NCI-H226 (cell line): ENCODE measurements at regions not wholly inside any gene's neighbourhood (a gene's known extent, or its start where the extent isn't known, plus 50 kb on each side); places are given as distances from the start of the nearest gene placed in this dataset.
A peak's percentile ranks its signal among the peaks of the same experiment; 100 is the strongest.

Experiments used
- DNase-seq: peaks from one replicate; pipeline ENCODE4 v3.0.0-alpha.2; 2015

- DNase-seq, result no peak
Observed at GRCh38 chr3:54071601-54072000, 50.8 kb upstream of the CACNA2D3 start.

- no peak for DNase-seq
Observed at GRCh38 chr3:54069961-54070360, 52.4 kb upstream of the CACNA2D3 start.

GRCh38 chr3:54067055-54067698 is 55.2 kb upstream of the CACNA2D3 start:
- DNase-seq, result peak; percentile 53

GRCh38 chr3:54066253-54066652 is 56.1 kb upstream of the CACNA2D3 start:
- no peak for DNase-seq

GRCh38 chr3:54065586-54065985 is 56.8 kb upstream of the CACNA2D3 start:
- no peak for DNase-seq

GRCh38 chr3:54065140-54065539 is 57.2 kb upstream of the CACNA2D3 start:
- no peak for DNase-seq

- no peak for DNase-seq
Observed at GRCh38 chr3:54064486-54064885, 57.9 kb upstream of the CACNA2D3 start.

- DNase-seq, result no peak
Observed at GRCh38 chr3:54062546-54062945, 59.8 kb upstream of the CACNA2D3 start.

GRCh38 chr3:54056521-54056920 is 65.8 kb upstream of the CACNA2D3 start:
- peak; percentile 38 for DNase-seq

GRCh38 chr3:54053882-54054281 is 68.5 kb upstream of the CACNA2D3 start:
- DNase-seq, result no peak

GRCh38 chr3:54053211-54053610 is 69.1 kb upstream of the CACNA2D3 start:
- DNase-seq, result no peak

- DNase-seq, result no peak
Observed at GRCh38 chr3:54047568-54047967, 74.8 kb upstream of the CACNA2D3 start.

- peak; percentile 59 for DNase-seq
Observed at GRCh38 chr3:54046641-54047214, 75.6 kb upstream of the CACNA2D3 start.

GRCh38 chr3:54045061-54045815 is 77.1 kb upstream of the CACNA2D3 start:
- no peak for DNase-seq

- DNase-seq, result peak; percentile 51
Observed at GRCh38 chr3:54042259-54042823, 80.0 kb upstream of the CACNA2D3 start.

- no peak for DNase-seq
Observed at GRCh38 chr3:54040476-54040875, 81.9 kb upstream of the CACNA2D3 start.

GRCh38 chr3:54038391-54038790 is 84.0 kb upstream of the CACNA2D3 start:
- no peak for DNase-seq

- DNase-seq, result no peak
Observed at GRCh38 chr3:54036543-54036942, 85.8 kb upstream of the CACNA2D3 start.

GRCh38 chr3:54034971-54035370 is 87.4 kb upstream of the CACNA2D3 start:
- peak; percentile 32 for DNase-seq

- no peak for DNase-seq
Observed at GRCh38 chr3:54033761-54034160, 88.6 kb upstream of the CACNA2D3 start.

- DNase-seq, result no peak
Observed at GRCh38 chr3:54032598-54032997, 89.8 kb upstream of the CACNA2D3 start.

GRCh38 chr3:54028372-54028771 is 94.0 kb upstream of the CACNA2D3 start:
- no peak for DNase-seq

- no peak for DNase-seq
Observed at GRCh38 chr3:54026543-54026942, 95.8 kb upstream of the CACNA2D3 start.

GRCh38 chr3:54021071-54021470 is 101.3 kb upstream of the CACNA2D3 start:
- no peak for DNase-seq
